ENCODE measurements at regions not wholly inside any gene's neighbourhood (a gene's known extent, or its start where the extent isn't known, plus 50 kb on each side); places are given as distances from the start of the nearest gene placed in this dataset.
"Not testable (repeated sequence)": the region's sequence is repeated elsewhere in the genome, so short reads cannot be mapped to it uniquely, and the experiment has no call there.

DNA sequence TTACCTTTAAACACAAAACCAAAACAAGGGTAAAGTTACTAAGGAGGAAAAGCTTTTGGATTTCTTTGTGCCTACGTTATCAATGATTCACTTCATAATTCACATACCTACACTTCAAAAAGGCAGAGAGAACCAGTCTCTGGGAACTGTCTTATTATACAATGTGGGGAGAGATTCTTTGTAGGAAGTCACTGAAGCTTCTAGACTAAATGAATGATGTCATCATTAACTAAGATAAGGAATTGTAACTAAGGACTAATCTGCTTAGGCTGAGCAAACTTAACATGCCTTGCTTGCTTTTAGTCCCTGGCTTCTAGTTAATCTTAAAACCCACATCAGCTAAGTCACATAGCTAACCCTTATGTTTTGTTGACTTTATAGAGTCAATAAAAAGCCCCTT, 771.2 kb downstream of the NXPH1 start:
- no peak for DNase-seq (ENCODE audit: low read depth in 3 of 3)

DNA sequence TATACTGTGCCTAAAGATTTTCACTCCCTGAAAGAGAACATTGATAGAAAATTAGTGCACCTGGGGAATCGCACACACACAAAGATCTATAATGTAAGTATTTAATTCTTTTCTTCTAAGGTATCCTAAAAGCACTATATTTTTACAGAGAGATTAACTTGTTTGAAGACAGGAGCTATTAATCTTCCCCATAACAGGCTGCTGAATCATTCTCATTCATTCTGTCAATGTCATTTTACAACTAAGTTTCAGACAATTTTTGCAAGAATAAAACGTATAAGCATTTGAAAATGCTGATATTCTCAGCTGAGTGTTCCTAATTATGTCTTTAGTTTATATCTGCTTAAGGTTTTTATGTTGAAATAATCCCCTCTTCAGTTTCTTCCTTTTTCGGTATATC, 776.7 kb downstream of the NXPH1 start:
- no peak for DNase-seq (ENCODE audit: low read depth in 3 of 3)

DNA sequence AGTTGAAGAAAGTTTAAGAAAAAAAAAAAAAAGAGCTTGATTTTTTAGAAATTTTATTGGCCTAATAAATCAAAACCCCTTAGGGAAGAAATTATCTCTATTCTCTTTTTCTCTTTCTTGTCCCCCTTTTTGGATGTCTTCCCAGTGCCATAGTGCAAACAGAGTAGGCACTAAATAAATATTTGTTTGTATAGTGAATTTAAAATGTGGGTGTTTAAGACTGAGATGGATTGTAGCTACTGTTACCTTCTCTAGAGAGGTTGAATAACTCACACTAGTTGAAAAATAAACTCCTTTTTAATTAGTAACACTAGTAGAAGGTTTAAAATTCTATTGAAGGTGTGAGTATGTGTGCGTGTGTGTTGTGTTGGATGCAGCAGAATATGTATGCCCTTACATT, 783.8 kb downstream of the NXPH1 start:
- DNase-seq (ENCODE audit: low read depth in 3 of 3), result no peak

DNA sequence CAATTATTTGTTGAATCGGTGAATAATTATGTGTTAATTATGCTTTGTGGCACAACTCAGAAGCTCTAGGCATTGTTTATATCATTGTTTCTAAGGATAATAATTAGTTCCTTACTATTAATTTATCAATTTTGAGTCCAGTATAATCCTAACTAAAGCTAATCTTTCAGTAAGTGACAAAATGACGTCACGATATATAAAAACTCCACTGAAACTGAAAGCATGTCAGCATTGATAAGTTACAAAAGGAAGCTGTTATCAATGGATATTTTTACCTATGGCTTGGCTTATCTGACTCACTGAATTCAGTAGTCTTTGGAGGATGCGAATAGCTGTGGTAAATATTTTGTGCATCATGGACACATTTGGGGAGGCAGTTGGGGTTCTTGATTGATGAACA, 793.1 kb downstream of the NXPH1 start:
- no peak for DNase-seq (ENCODE audit: low read depth in 3 of 3)

DNA sequence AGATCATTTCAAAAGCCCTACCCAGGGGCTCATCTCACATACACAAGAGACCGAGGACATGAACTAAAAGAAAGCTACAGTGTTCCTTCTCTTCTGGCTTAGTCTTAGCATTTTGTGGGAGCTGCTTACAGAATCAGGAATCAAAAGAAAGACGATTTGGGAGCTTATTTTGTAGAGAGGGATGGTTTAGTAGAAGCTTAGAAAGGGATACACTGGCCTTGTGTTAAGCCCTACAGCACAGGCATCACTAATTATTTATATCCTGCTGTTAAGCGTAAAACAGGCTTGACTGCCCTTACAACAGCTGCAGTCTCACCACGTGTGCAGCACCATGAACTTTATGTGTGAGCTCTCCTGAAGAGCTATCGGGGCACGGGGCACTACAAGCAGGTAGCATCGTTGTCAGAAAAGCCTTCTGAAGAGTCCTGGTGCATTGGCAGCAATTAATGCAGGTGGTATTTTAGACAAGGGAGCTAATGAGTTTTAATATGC, 798.3 kb downstream of the NXPH1 start:
- no peak for DNase-seq (ENCODE audit: low read depth in 3 of 3)

DNA sequence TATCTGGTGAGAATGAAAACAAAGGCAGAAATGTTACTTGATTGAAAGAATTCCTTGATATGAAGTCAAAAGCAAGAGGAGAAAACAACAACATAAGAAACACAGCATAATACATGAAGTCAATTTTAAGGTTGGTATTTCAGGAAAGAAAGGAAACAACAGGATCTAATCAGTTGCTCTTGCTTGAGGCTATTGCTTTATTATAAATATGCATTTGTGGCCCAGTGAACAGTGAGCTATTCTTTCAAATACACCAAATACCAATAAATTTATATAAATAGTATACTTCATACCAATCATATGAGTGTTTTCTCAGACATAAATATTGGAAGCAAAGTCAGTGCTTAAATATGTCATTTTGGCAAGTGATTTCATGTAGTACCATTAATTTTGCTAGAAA, 806.6 kb downstream of the NXPH1 start:
- no peak for DNase-seq (ENCODE audit: low read depth in 3 of 3)

DNA sequence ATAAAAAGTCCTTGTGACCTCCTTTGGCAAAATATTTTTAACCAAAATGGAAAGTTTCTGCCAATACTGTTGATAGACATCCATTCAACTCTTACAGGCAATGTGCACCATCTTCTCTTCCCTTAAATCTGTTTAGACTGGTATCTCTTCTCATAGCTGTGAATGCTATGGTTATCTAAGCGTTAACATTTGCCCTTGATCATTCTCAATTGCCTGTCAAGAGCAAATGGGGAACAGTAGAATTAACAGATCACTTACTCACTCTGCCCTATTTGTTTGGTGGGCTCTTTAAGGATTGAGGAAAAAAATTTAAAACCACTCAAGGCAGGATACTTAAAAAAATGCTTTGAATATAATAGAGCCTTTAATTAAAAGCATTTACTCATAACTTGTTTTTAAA, 808.4 kb downstream of the NXPH1 start:
- no peak for DNase-seq (ENCODE audit: low read depth in 3 of 3)

DNA sequence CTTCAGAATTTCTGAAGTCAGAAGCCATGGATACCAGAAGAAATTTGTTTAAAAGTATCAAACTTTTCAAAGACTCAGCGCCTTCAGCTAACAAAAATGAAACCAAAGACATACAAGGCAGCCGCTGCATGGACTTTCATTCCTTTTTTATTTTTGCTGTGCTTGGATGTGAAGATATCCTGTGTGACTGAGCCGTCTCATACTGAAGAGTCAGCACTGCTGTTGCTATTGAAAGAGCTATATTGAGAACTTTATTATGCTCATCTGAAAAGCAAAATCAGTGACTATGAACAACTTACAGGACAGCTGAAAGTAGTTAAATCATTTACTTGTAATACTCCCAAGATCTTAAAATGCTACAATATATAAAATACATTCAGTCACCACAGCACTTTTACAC, 809.2 kb downstream of the NXPH1 start:
- DNase-seq (ENCODE audit: low read depth in 3 of 3), result no peak

DNA sequence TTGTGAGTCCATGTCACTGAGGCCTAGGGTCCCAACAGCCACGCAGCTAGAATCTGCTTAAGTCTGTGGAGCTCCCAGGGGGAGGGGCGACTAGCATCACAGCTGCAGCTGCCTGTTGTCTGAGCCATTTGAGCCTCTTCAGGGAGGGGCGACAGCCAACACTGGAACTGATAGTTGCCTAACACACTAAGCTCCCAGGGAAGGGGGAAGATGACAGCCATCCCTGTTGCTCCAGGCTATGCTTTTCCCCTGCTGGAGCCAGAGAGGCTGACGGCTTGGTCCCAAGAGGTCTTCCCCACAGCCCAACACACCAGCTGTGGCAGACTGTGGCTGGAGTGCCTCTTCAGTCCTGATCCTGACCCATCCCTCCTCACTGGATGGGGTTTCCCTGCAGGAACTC, 817.5 kb downstream of the NXPH1 start:
- no peak for DNase-seq (ENCODE audit: low read depth in 3 of 3)

DNA sequence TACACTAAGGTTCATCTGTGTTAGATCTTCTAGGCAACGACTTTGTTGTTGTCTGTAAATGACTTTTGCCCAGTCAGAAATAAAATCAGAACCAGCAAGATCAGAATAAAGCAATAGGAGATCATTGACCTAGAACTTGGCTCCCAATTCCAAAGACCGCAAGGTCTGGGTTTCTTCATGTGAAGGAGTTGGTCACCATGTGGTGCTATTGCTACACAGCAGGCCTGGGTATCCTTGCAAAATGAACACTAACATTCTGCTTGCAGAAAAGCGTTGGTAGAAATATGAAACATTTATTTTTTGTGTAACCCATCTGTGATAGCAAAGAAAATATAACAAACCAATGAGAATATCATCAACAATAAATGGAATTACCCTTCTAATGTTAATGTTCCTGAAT, 831.0 kb downstream of the NXPH1 start:
- DNase-seq (ENCODE audit: low read depth in 3 of 3), result no peak

DNA sequence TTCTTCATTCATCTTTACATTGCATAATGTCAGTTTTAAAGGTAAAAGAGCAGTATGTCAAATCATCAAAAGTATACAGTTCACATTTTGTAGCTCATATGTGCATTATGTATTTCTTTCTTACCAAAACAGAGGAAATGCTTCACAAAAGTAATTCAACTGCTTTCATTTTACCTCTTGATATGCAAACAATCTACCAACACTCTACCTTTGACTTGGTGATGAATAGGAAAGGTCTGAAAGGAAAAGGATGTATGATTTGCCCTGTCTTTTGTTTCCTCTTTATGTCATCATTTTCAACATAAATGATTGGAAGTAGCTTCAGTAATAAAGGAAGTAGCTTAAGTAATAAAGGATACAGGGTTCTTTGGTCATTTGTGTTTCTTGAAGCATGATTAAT, 846.7 kb downstream of the NXPH1 start:
- no peak for DNase-seq (ENCODE audit: low read depth in 3 of 3)

DNA sequence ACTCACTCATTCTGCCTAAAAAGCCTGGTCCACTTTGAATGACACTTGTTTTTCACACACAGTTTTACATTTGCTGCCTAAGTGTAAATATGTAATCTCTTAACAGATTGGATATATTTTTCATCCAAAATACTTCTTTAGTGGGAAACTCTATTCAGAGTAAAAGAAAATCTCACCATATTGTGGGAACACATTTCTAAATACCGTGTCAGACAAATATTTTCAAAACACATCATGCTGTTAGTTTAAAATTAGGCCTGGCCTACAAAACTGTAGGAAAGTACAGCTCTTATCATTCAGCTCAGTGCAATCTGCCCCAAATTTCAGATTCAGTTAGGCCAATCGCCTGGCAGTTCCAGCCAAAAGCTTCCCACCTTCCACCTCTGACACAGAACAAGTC, 849.8 kb downstream of the NXPH1 start:
- DNase-seq (ENCODE audit: low read depth in 3 of 3), result no peak

DNA sequence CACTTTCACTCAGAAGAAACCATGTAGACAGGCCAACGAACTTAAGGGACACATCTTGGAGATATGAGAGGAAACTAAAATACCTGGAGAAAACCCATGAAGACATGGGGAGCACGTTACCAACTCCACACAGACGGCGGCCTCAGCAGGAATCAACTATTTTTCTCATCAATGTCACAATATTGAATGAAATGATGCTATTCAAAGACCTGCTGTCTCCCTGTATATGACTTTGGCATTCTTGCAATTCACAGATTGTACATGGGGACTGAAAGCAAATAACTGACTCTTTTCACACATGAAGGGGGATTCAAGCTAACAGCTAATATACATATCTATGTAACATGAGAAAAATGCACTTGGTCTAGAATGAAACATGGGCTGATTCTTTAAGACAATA, 869.0 kb downstream of the NXPH1 start:
- DNase-seq (ENCODE audit: low read depth in 3 of 3), result no peak

DNA sequence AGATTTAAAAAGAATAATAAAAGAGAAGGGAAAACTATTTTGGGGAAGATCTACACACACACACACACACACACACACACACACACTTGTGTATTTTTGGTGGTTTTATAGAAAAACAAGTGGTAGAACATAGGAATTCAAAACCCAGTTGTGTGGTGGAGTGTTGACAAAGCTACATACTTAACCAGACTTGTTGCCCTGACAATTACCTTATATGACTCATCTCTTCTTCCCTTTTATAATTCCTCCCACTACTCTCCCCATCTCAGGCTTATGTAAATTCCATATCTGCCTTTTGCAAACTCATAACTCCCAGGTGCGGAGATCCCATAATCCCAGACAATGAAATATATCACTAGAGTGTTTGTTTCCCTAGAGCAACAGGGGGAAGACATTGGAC, 873.7 kb downstream of the NXPH1 start:
- no peak for DNase-seq (ENCODE audit: low read depth in 3 of 3)

DNA sequence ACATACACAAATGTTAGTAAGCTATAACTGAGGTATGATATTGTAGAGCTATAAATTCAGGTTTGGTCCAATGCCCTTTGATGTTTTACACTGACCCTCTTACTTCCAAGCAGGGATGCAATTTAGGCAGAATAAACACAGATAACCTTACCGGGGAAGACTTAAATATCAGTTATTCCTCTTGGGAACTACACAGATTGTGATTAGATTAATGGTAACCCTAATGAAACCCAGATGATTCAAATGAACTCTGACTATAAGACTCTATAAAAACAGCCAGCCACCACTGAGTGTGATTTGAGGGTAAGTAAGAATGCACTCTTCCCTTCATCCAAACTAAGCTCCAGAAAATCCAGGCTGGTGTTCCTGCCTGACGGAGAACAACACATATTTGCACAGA, 891.1 kb downstream of the NXPH1 start:
- no peak for DNase-seq (ENCODE audit: low read depth in 3 of 3)

DNA sequence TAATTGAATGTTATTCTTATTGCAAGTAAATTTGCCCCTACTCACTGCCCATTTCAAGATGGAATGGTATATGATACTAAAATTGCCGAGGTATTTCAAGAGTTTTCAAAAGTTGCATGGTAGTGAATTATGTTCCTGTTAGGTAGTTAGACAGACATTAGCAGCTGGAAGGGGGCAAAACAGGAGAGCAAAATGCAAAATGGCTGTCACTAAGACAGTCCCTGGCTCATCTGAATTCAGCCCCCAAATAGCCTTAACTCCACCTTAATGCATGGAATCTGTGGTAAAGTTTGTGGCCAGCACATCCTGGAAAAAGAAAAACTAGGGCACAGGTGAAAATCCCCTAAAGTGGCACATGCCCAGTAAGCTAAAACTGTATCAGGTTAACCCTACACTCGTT, 894.9 kb downstream of the NXPH1 start:
- no peak for DNase-seq (ENCODE audit: low read depth in 3 of 3)

DNA sequence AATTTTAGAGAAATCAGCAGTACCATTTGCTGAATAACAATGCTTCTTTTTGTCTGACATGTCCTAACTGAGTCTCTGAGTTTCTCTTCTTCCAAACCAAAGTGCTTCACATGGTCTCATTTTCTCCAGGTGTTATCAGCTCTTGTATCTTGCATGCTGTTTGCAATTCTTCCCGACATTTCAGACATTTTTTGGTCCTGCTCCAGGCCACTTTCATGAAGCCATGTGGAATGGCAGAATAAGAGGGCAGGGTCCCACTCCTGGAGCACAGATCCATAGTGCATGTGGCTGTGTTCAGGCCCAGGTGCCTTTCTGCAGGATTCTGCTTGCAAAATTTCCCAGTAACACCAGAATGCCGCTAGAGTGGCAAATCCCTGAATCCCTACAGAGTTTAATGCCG, 916.2 kb downstream of the NXPH1 start:
- DNase-seq (ENCODE audit: low read depth in 3 of 3), result no peak

DNA sequence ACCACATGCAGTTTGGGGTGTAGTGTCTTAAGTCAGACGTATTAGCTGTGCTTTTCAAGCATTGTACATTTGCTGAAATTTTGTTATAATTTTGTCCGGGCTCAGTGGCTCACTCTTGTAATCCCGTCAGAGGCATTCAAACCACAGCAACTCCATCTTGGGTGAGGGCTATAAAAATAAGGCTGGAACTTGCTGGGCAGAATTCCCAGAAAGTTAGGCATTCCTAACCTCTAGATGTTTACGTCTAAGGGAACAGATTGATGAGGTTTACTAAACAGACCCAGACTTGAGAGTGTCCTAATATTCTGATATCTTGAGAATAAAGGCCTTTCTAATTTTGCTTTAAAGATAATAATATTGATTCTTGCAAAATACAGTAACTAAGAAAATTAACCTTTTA, 957.8 kb downstream of the NXPH1 start:
- DNase-seq (ENCODE audit: low read depth in 3 of 3), result no peak

DNA sequence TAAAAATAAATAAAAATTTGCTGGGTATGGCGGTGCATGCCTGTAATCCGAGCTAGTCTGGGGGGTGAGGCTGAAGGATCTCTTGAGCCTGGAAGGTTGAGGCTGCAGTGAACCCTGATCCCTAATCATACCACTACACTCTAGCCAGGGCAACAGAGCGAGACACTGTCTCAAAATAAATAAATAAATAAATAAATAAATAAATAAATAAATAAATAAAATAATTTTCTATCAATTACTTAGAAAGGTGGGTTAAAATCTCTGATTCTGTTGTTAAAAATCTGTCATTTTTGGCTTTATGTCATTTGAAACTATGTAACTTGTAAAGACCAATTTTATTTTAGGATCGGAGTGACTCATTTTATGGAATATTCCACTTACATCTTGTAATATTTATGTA, 958.6 kb downstream of the NXPH1 start:
- no peak for DNase-seq (ENCODE audit: low read depth in 3 of 3)

DNA sequence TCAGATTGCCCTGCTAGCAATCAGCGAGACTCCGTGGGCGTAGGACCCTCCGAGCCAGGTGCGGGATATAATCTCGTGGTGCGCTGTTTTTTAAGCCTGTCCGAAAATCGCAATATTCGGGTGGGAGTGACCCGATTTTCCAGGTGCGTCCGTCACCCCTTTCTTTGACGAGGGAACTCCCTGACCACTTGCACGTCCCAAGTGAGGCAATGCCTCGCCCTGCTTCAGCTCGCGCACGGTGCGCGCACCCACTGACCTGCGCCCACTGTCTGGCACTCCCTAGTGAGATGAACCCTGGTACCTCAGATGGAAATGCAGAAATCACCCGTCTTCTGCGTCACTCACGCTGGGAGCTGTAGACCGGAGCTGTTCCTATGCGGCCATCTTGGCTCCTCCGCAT, 971.0 kb downstream of the NXPH1 start:
- not testable (repeated sequence) for DNase-seq (ENCODE audit: low read depth in 3 of 3)

DNA sequence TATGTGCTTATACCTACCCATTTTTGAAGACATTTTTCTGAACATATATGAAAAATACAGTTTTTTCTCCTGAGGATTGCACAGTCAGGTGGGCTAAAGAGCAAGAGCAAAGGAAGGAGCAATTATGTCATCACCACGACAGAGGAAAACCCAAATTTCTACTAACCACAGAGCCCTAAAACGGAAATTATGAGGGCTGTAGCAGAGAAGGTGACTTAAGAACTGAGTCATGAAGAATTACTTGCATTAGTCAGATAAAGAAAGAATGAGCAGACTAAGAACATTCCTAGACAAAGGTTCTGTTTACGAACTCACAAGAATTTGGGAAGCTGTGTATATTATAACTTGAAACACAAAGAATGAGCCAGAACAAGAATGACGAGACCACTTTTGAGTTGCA, 974.4 kb downstream of the NXPH1 start:
- no peak for DNase-seq (ENCODE audit: low read depth in 3 of 3)

DNA sequence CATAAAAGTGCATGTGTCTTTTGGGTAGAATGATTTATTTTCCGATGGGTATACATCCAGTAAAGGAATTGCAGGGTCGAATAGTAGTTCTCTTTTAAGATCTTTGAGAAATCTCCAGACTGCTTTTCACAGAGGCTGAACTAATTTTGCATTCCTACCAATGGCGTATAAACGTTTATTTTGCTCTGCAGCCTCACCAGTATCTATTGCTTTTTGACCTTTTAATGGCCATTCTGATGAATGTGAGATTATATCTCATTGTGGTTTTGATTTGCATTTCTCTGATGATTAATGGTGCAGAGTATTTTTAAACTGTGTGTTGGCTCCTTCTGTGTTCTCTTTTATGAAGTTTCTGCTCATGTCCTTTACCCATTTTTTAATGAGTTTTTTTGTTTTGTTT, 1020.1 kb downstream of the NXPH1 start:
- DNase-seq (ENCODE audit: low read depth in 3 of 3), result no peak

DNA sequence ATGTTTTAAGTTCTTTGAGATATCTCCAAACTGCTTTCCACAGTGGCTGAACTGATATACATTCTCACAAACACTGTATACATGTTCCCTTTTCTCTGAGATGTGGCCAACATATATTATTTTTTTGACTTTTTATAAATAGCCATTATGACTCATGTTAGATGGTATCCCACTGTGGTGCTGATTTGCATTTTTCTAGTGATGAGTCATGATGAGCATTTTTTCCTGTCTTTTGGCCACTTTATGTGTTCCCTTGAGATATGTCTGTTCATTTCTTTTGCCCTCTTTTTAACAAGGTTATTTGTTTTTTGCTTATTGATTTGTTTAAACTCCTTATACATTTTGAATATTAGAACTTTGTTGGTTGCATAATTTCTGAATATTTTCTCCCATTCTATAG, 1055.1 kb downstream of the NXPH1 start:
- DNase-seq (ENCODE audit: low read depth in 3 of 3), result no peak

DNA sequence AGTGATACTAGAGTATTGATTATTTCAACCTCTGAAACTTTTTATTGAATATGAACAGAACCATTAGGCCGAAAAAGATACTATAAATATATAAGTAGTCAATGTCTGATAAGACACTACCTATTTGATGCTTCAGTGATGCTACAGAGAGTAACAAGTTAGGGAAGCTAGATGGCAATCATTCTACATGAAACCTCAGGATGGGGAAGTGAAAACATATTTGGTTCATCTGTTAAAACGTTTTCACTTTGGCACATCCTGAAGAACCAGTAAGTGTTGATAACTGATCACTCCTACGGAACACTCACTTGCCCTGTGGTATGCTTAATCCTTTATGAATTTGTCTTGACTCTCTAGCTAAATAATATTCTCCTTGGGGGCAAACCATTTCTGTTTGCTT, 1064.9 kb downstream of the NXPH1 start:
- DNase-seq (ENCODE audit: low read depth in 3 of 3), result no peak

DNA sequence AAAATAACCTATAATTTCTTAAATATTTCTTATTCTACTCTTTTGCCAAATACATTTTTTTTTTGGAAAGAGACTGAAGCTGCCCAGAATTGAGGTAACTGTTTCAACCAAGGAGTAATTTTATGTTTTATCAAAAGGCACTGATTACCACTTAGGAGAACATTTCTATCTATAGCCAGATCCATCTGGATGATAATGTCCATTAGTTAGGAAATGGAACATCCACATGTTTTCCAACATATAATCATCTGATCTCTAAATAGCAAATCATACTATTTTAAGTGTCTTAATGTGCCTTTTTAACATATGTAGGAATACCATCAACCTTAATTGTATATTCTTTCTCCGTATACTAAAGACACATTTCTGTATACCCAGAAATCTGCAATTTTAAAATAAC, 1068.9 kb downstream of the NXPH1 start:
- no peak for DNase-seq (ENCODE audit: low read depth in 3 of 3)

Measured in stimulated activated CD4-positive, alpha-beta T cell treated with anti-CD3 and anti-CD28 coated beads, TNF-alpha, amount 100 ng/mL, for 4 hours (primary cell).